B cell (primary cell): ENCODE measurements at regions not wholly inside any gene's neighbourhood (a gene's known extent, or its start where the extent isn't known, plus 50 kb on each side); places are given as distances from the start of the nearest gene placed in this dataset.

ENCODE experiments used
- ATAC-seq: fragments of 200-7000 bp; cut with Tn5 transposase; one replicate; pipeline ENCODE4 v1.10.0; 2021; ENCODE audit warnings: low read depth, mild to moderate bottlenecking, moderate number of reproducible peaks, moderate library complexity
- CTCF ChIA-PET: fragments of 350-600 bp; sonication (Branson Sonifier 250); formaldehyde crosslinking; loops from one replicate; lab custom pipeline; 2021; ENCODE audit warnings: antibody characterized with exemption, inconsistent platforms; lab: Charles Lee
- POLR2A ChIA-PET: fragments of 350-600 bp; sonication (Branson Sonifier 250); formaldehyde crosslinking; loops from one replicate; lab custom pipeline; 2021; ENCODE audit warnings: antibody characterized with exemption; lab: Charles Lee
- DNase-seq: peaks from one replicate; pipeline ENCODE4 v3.0.0; 2013
- H2AFZ ChIP-seq: 2 replicates; pipeline ENCODE4 v1.6.1; 2012; ENCODE audit warnings: mild to moderate bottlenecking, low read depth, low read length; ENCODE audit not compliant: insufficient read depth, poor library complexity, severe bottlenecking
- H3K27ac ChIP-seq, 2 donors: 1 replicate in 1 of 2; 2 replicates in 1 of 2; pipeline ENCODE4 v1.5.1; 2012 to 2013; ENCODE audit warnings: low read length in 2 of 2, mild to moderate bottlenecking in 2 of 2, moderate library complexity in 1 of 2
- H3K27me3 ChIP-seq, 4 experiments: fragments of 200-600 bp in 1 of 4; sonication (generic) in 1 of 4; replicated peaks in 1 of 4; 1 replicate in 2 of 4; 2 replicates in 2 of 4; pipeline versions ENCODE4 v1.6.1 to v1.7.0; 2013 to 2016; ENCODE audit warnings: low read length in 3 of 4, mild to moderate bottlenecking in 2 of 4, mixed read lengths in 1 of 4, moderate library complexity in 1 of 4; ENCODE audit not compliant: insufficient read depth in 4 of 4, control insufficient read depth in 3 of 4; ENCODE audit errors: control extremely low read depth in 1 of 4
- H3K36me3 ChIP-seq, 2 experiments: replicated peaks in 1 of 2; 1 replicate in 1 of 2; 2 replicates in 1 of 2; pipeline versions ENCODE4 v1.6.1 to v1.7.1; 2013; ENCODE audit warnings: low read length in 1 of 2; ENCODE audit not compliant: insufficient read depth in 2 of 2, control insufficient read depth in 1 of 2; ENCODE audit errors: control extremely low read depth in 1 of 2, extremely low read depth in 1 of 2
- H3K4me1 ChIP-seq, 2 donors: fragments of 200-600 bp in 1 of 2; sonication (generic) in 1 of 2; 1 replicate in 1 of 2; 2 replicates in 1 of 2; pipeline versions ENCODE4 v1.5.1 to v1.6.1; 2013 to 2017; ENCODE audit warnings: low read length in 2 of 2; ENCODE audit not compliant: control insufficient read depth in 2 of 2, insufficient read depth in 2 of 2
- H3K4me2 ChIP-seq: replicated peaks from 2 replicates; pipeline ENCODE3; 2012; ENCODE audit warnings: mild to moderate bottlenecking, low read depth, low read length; ENCODE audit not compliant: poor library complexity, severe bottlenecking
- H3K4me3 ChIP-seq, 5 experiments: fragments of 200-600 bp in 1 of 5; sonication (generic) in 1 of 5; 1 replicate in 3 of 5; 2 replicates in 2 of 5; pipeline versions ENCODE4 v1.5.1 to v1.7.0; 2011 to 2016; ENCODE audit warnings: low read length in 4 of 5, mild to moderate bottlenecking in 4 of 5, low read depth in 2 of 5, control low read depth in 1 of 5, moderate library complexity in 1 of 5; ENCODE audit not compliant: insufficient read depth in 1 of 5; ENCODE audit errors: control extremely low read depth in 1 of 5, extremely low read depth in 1 of 5
- H3K79me2 ChIP-seq: fragments of 200-600 bp; sonication (generic); one replicate; pipeline ENCODE4 v1.6.0; 2016; ENCODE audit warnings: low read length; ENCODE audit not compliant: control insufficient read depth, insufficient read depth
- H3K9ac ChIP-seq: fragments of 200-600 bp; sonication (generic); 2 replicates; pipeline ENCODE4 v1.6.1; 2017; ENCODE audit warnings: mild to moderate bottlenecking, low read length, moderate library complexity
- H3K9me3 ChIP-seq, 3 donors: one replicate each; pipeline versions ENCODE4 v1.6.1 to v1.7.1; 2013; ENCODE audit warnings: low read length in 2 of 3; ENCODE audit not compliant: control insufficient read depth in 2 of 3, insufficient read depth in 1 of 3; ENCODE audit errors: control extremely low read depth in 1 of 3
- H4K20me1 ChIP-seq: 2 replicates; pipeline ENCODE4 v1.6.0; 2012; ENCODE audit warnings: mild to moderate bottlenecking, low read length; ENCODE audit not compliant: insufficient read depth, control insufficient read depth, poor library complexity, severe bottlenecking
- H3K27ac Mint-ChIP-seq: one replicate; pipeline ENCODE4 v1.8.0; 2021; ENCODE audit warnings: mixed read lengths
- H3K27me3 Mint-ChIP-seq: one replicate; pipeline ENCODE4 v1.8.0; 2021; ENCODE audit warnings: mixed read lengths
- H3K4me1 Mint-ChIP-seq: one replicate; pipeline ENCODE4 v1.8.0; 2021; ENCODE audit warnings: mixed read lengths
- H3K4me3 Mint-ChIP-seq: one replicate; pipeline ENCODE4 v1.8.0; 2021; ENCODE audit warnings: mixed read lengths
- H3K9me3 Mint-ChIP-seq: one replicate; pipeline ENCODE4 v1.8.0; 2022; ENCODE audit warnings: mixed read lengths; ENCODE audit not compliant: insufficient read depth
- CTCF ChIP-seq: fragments of 200-600 bp; IDR thresholded peaks from one replicate; pipeline ENCODE4 v1.8.0; 2022; ENCODE audit warnings: antibody characterized with exemption, mild to moderate bottlenecking
- EZH2 ChIP-seq: IDR thresholded peaks from 2 replicates; pipeline ENCODE4 v1.6.1; 2012; ENCODE audit warnings: borderline replicate concordance, low read depth, mild to moderate bottlenecking, moderate library complexity, low read length; ENCODE audit not compliant: insufficient read depth, poor library complexity, severe bottlenecking
- WGBS: methylation state at CpG from one replicate; pipeline ENCODE4 v1.1.5; 2013; ENCODE audit warnings: missing lambda C conversion rate; ENCODE audit not compliant: insufficient coverage; 5-methylcytosine and 5-hydroxymethylcytosine counted together
- intact Hi-C: fragments of 100-400 bp; cut with micrococcal nuclease; formaldehyde crosslinking; loops from one replicate; pipeline ENCODE4 v1.10.0; 2022

- H3K36me3 ChIP-seq: no peaks in the 10 kb centered on the region
- H3K27ac ChIP-seq: no peak overlapping the region
- no peaks in the 10 kb centered on the region for H3K9me3 Mint-ChIP-seq
- no peak overlapping the region for H3K4me2 ChIP-seq
- no peaks in the 10 kb centered on the region for H3K79me2 ChIP-seq
- H3K4me1 ChIP-seq: no peaks in the 10 kb centered on the region
- H3K9me3 ChIP-seq: no peaks in the 10 kb centered on the region
- no peaks in the 10 kb centered on the region for H3K4me1 Mint-ChIP-seq
- ChIA-PET CTCF (no interaction called here), POLR2A (no interaction called here)
- no peak overlapping the region for H3K4me3 ChIP-seq
- no peaks in the 10 kb centered on the region for H3K27me3 ChIP-seq
- H2AFZ ChIP-seq: no peak overlapping the region
- H4K20me1 ChIP-seq: no peaks in the 10 kb centered on the region
- peaks cover 15% of the 10 kb centered on the region for H3K27me3 Mint-ChIP-seq
- ATAC-seq: no peak
- H3K27ac Mint-ChIP-seq: no peak overlapping the region
- no peak overlapping the region for H3K4me3 Mint-ChIP-seq
- WGBS: 88% methylated on average over 16 of the region's 18 CpGs
- no peak for DNase-seq
- intact Hi-C loops: no loop called here
- no peak for TF ChIP-seq CTCF
- TF ChIP-seq EZH2: no peak
- no peak overlapping the region for H3K9ac ChIP-seq
These were observed 241.2 kb upstream of the HS6ST1 start for GRCh38 chr2:128559533-128560515.

DNA sequence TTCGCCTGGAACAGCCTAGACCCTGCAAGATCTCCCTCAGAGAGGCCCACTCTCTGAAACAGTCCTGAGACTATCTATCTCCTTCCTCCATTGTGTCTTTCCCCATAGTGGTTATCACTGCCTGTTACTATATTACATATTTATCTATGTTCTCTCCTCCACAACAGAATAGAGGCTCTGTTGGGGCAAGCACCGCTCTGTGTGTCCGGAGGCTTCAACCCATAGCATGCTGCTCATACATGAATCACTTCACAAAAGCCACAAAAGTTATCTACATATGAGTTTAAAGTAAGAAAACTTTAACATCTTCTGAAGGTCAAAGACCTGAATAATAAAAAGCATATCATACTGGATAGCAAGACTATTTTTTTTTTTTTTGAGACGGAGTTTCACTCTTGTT is 242.1 kb upstream of the HS6ST1 start:
- DNase-seq: no peak

More for the DNA sequence above, 242.1 kb upstream of the HS6ST1 start:
- 69% methylated on average over 1 of the region's 4 CpGs for WGBS
- no peaks in the 10 kb centered on the region for H3K4me1 ChIP-seq
- no peak overlapping the region for H3K9ac ChIP-seq
- ChIA-PET CTCF (no interaction called here), POLR2A (no interaction called here)
- no peaks in the 10 kb centered on the region for H3K4me1 Mint-ChIP-seq
- no peaks in the 10 kb centered on the region for H3K9me3 Mint-ChIP-seq
- no peaks in the 10 kb centered on the region for H3K9me3 ChIP-seq
- H3K4me3 ChIP-seq: no peak overlapping the region
- no peaks in the 10 kb centered on the region for H3K79me2 ChIP-seq
- no peak overlapping the region for H3K27ac ChIP-seq
- TF ChIP-seq EZH2: no peak
- no peak for TF ChIP-seq CTCF
- no peaks in the 10 kb centered on the region for H3K36me3 ChIP-seq
- H3K27me3 Mint-ChIP-seq: peaks cover 14% of the 10 kb centered on the region
- no peak overlapping the region for H3K27ac Mint-ChIP-seq
- ATAC-seq: no peak
- H4K20me1 ChIP-seq: no peaks in the 10 kb centered on the region
- H3K27me3 ChIP-seq: no peaks in the 10 kb centered on the region
- intact Hi-C loops: no loop called here
- no peak overlapping the region for H3K4me3 Mint-ChIP-seq
- H2AFZ ChIP-seq: no peak overlapping the region
- no peak overlapping the region for H3K4me2 ChIP-seq
